GM06990 (cell line): ENCODE measurements at regions not wholly inside any gene's neighbourhood (a gene's known extent, or its start where the extent isn't known, plus 50 kb on each side); places are given as distances from the start of the nearest gene placed in this dataset.

Experiments used
- DNase-seq: peaks from one replicate; pipeline ENCODE4 v3.0.0-alpha.2; 2011; ENCODE audit not compliant: insufficient read length; ENCODE audit errors: extremely low read depth
- H3K27me3 ChIP-seq: replicated peaks from 2 replicates; pipeline ENCODE4 v1.6.0; 2011; ENCODE audit warnings: low read length; ENCODE audit not compliant: control insufficient read depth, insufficient read depth
- H3K36me3 ChIP-seq: 2 replicates; pipeline ENCODE4 v1.5.1; 2011; ENCODE audit warnings: low read length; ENCODE audit not compliant: control insufficient read depth, insufficient read depth
- H3K4me3 ChIP-seq: replicated peaks from 2 replicates; pipeline ENCODE4 v1.5.1; 2011; ENCODE audit warnings: low read depth, mild to moderate bottlenecking, control low read depth, low read length
- CTCF ChIP-seq: IDR thresholded peaks from 2 replicates; pipeline ENCODE4 v1.5.1; 2011; ENCODE audit warnings: low read length, control low read depth, mild to moderate bottlenecking, inconsistent platforms; ENCODE audit not compliant: insufficient read depth, poor library complexity, severe bottlenecking

GRCh38 chr3:194025119-194025518 is 110.8 kb upstream of the HES1 start:
- no peak for DNase-seq
- Histone ChIP-seq H3K27me3 (no peaks in the 10 kb centered on the region), H3K4me3 (no peak overlapping the region), H3K36me3 (no peaks in the 10 kb centered on the region)
- TF ChIP-seq CTCF = no peak

DNA sequence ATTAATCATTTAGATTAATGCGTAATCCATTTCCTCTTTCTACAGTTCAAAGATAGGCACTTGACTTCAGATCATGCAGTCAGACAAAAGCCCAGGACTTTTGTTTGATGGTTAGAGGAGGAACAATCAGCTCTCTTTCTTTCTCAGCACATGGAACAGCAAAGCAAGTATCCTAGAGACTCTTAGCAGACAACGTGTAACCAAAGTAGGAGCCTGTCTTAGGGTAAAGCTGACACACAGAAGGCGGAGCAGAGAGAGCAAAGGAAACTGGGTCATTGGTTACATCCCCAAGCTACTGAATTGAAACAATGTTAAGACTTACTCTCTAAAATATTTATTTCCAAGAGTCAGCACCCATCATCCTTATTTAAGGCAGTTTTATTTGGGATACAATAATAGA is 110.0 kb upstream of the HES1 start:
- TF ChIP-seq CTCF = no peak
- no peak for DNase-seq
- Histone ChIP-seq H3K4me3 (no peak overlapping the region), H3K36me3 (no peaks in the 10 kb centered on the region), H3K27me3 (no peaks in the 10 kb centered on the region)

DNA sequence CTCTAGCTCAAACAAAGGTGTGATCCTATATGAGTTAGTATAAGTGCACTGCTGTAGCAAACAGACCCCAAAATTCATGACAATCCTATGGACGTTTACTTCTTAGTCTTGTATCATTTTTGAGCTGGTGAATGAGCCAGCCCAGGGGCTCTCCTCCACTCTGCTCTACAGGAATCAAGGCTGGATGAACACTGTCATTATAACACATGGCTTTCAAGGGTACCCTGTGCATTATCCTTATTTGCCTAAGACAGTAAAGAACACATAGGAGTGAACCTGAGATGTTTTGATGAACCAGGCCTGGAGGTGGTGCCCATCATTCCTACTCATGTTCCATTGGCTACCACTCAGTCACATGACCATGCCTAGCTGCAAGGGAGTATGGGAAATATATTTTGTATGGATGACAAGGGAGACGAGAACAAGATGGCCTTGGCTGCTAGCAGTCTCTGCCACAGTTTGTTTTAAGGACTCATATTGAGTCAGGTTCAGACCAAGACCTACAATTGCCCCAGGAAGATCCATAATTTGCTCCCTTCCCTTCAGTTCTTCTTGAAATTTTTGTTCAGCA is 107.4 kb upstream of the HES1 start:
- DNase-seq = no peak
- no peaks in the 10 kb centered on the region for H3K27me3 ChIP-seq
- no peak overlapping the region for H3K4me3 ChIP-seq
- no peak for TF ChIP-seq CTCF
- no peaks in the 10 kb centered on the region for H3K36me3 ChIP-seq

GRCh38 chr3:194029846-194030245 is 106.1 kb upstream of the HES1 start:
- TF ChIP-seq CTCF = no peak
- no peaks in the 10 kb centered on the region for H3K36me3 ChIP-seq
- DNase-seq = no peak
- no peaks in the 10 kb centered on the region for H3K27me3 ChIP-seq
- H3K4me3 ChIP-seq = no peak overlapping the region

DNA sequence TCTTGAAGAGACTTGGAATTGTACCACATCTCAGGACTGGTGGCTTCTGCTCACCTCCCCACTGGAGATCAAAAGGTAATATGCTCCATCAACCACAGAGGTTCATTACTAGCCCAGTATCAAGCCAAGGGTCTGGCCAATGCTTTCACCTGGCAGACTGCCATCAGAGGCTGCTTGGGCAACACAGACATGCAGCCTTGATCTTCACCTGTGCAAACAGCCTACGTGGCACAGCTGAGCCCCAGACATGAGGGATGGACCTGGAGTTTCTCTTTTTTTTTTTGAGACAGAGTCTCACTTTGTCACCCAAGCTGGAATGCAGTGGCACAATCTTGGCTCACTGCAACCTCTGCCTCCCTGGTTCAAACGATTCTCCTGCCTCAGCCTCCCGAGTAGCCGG is 105.6 kb upstream of the HES1 start:
- H3K27me3 ChIP-seq = no peaks in the 10 kb centered on the region
- DNase-seq = no peak
- no peak overlapping the region for H3K4me3 ChIP-seq
- no peak for TF ChIP-seq CTCF
- H3K36me3 ChIP-seq = no peaks in the 10 kb centered on the region

DNA sequence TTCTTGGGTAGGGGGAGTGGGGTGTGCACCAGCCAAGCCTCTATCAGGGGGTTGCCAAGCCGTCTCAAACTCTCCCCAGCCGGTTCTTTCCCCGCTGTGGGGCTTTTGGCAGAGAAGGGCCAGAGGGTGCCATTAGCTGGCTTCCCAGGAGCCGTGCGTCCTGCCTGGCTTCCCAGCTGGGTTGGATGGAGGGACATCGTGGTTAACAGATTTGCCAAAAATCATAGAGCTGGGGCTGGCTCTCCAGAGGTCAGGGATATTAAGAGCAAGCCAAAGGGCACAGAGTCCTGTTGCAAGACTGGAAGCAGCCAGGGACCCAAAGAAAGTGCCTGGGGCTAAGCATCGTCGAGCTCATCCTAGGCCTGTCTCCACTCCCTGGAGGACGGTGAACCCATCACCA is 104.6 kb upstream of the HES1 start:
- Histone ChIP-seq H3K27me3 (no peaks in the 10 kb centered on the region), H3K4me3 (no peak overlapping the region), H3K36me3 (no peaks in the 10 kb centered on the region)
- DNase-seq = no peak
- no peak for TF ChIP-seq CTCF
